H1 (cell line): ENCODE measurements at regions not wholly inside any gene's neighbourhood (a gene's known extent, or its start where the extent isn't known, plus 50 kb on each side); places are given as distances from the start of the nearest gene placed in this dataset.
"Not testable (repeated sequence)": the region's sequence is repeated elsewhere in the genome, so short reads cannot be mapped to it uniquely, and the experiment has no call there.

Experiments
- CTCF ChIA-PET: fragments of 300-600 bp; sonication (Branson Sonifier 250); formaldehyde crosslinking; loops from one replicate; lab custom pipeline; 2021; ENCODE audit not compliant: partially characterized antibody; lab: Charles Lee
- POLR2A ChIA-PET: fragments of 300-600 bp; sonication (Branson Sonifier 250); formaldehyde crosslinking; loops from one replicate; lab custom pipeline; 2021; ENCODE audit warnings: inconsistent platforms; ENCODE audit not compliant: partially characterized antibody; lab: Charles Lee
- DNase-seq, 2 experiments: peaks; one replicate each; pipeline versions ENCODE4 v3.0.0 to v3.0.0-alpha.2; 2010 to 2022; ENCODE audit warnings: low spot score in 2 of 2, low read depth in 1 of 2, mixed read lengths in 1 of 2
- FAIRE-seq: peaks from 2 replicates; lab custom pipeline; 2011; peaks lifted over from hg19 to GRCh38; lab: Jason Lieb, UNC
- H2AFZ ChIP-seq: 2 replicates; pipeline ENCODE4 v1.8.1; 2012; ENCODE audit warnings: low read length, inconsistent platforms
- H2AK5ac ChIP-seq: 2 replicates; pipeline ENCODE4 v1.6.1; 2013; ENCODE audit warnings: low read depth, low read length
- H2BK120ac ChIP-seq: replicated peaks from 2 replicates; pipeline ENCODE3; 2013; ENCODE audit warnings: low read depth, low read length, inconsistent platforms
- H2BK12ac ChIP-seq: 2 replicates; pipeline ENCODE4 v1.6.1; 2013; ENCODE audit warnings: low read depth, low read length
- H2BK15ac ChIP-seq: 2 replicates; pipeline ENCODE4 v1.6.1; 2013; ENCODE audit warnings: low read length
- H2BK20ac ChIP-seq: 2 replicates; pipeline ENCODE4 v1.6.1; 2013; ENCODE audit warnings: low read length
- H2BK5ac ChIP-seq: 2 replicates; pipeline ENCODE4 v1.6.1; 2013; ENCODE audit warnings: low read depth, low read length
- H3K14ac ChIP-seq: 2 replicates; pipeline ENCODE4 v1.6.1; 2013; ENCODE audit warnings: inconsistent platforms; ENCODE audit not compliant: insufficient read length
- H3K18ac ChIP-seq: 2 replicates; pipeline ENCODE4 v1.6.1; 2013; ENCODE audit warnings: low read length; ENCODE audit errors: extremely low read depth
- H3K23ac ChIP-seq: 2 replicates; pipeline ENCODE4 v1.6.1; 2013; ENCODE audit warnings: inconsistent platforms; ENCODE audit not compliant: insufficient read length
- H3K23me2 ChIP-seq: 2 replicates; pipeline ENCODE4 v1.6.1; 2013; ENCODE audit warnings: low read depth, low read length
- H3K27ac ChIP-seq: 2 replicates; pipeline ENCODE4 v1.6.1; 2011; ENCODE audit warnings: low read depth, low read length, inconsistent platforms
- H3K27me3 ChIP-seq, 4 experiments: replicated peaks in 1 of 4; 1 replicate in 1 of 4; 2 replicates in 3 of 4; pipeline versions ENCODE4 v1.6.1 to v1.8.1; 2011 to 2013; ENCODE audit warnings: low read length in 3 of 4, mild to moderate bottlenecking in 3 of 4, inconsistent platforms in 2 of 4, mixed read lengths in 2 of 4, moderate library complexity in 1 of 4; ENCODE audit not compliant: control insufficient read depth in 3 of 4, insufficient read depth in 3 of 4; ENCODE audit errors: extremely low read depth in 1 of 4
- H3K36me3 ChIP-seq, 4 experiments: 2 replicates each; pipeline versions ENCODE4 v1.6.1 to v1.8.1; 2011 to 2013; ENCODE audit warnings: mild to moderate bottlenecking in 4 of 4, low read length in 3 of 4, moderate library complexity in 2 of 4, control low read depth in 1 of 4, inconsistent platforms in 1 of 4; ENCODE audit not compliant: insufficient read depth in 4 of 4, control insufficient read depth in 2 of 4
- H3K4ac ChIP-seq: replicated peaks from 2 replicates; pipeline ENCODE3; 2013; ENCODE audit warnings: low read length, low read depth, mixed read lengths, inconsistent platforms; ENCODE audit not compliant: insufficient read length
- H3K4me1 ChIP-seq, 4 experiments: replicated peaks in 1 of 4; 1 replicate in 1 of 4; 2 replicates in 3 of 4; pipeline versions ENCODE4 v1.6.1 to v1.8.1; 2011 to 2013; ENCODE audit warnings: low read length in 3 of 4, inconsistent platforms in 2 of 4, mixed read lengths in 1 of 4; ENCODE audit not compliant: insufficient read depth in 4 of 4, control insufficient read depth in 3 of 4
- H3K4me2 ChIP-seq, 2 experiments: 2 replicates each; pipeline versions ENCODE4 v1.6.1 to v1.8.1; 2011 to 2013; ENCODE audit warnings: low read depth in 2 of 2, low read length in 2 of 2, control low read depth in 1 of 2, inconsistent platforms in 1 of 2, mild to moderate bottlenecking in 1 of 2; ENCODE audit not compliant: insufficient read depth in 1 of 2
- H3K4me3 ChIP-seq, 4 experiments: fragments of 200-600, 300-600 bp in 1 of 4; sonication (generic), shearing (Covaris generic), sonication (Bioruptor Twin) in 1 of 4; 2 replicates each; pipeline versions ENCODE4 v1.5.1 to v1.8.1; 2011 to 2016; ENCODE audit warnings: low read length in 4 of 4, low read depth in 3 of 4, control low read depth in 2 of 4, inconsistent platforms in 2 of 4, mild to moderate bottlenecking in 2 of 4, mixed read lengths in 1 of 4, moderate library complexity in 1 of 4; ENCODE audit not compliant: insufficient read depth in 2 of 4; ENCODE audit errors: extremely low read depth in 1 of 4
- H3K56ac ChIP-seq: replicated peaks from 2 replicates; pipeline ENCODE3; 2013; ENCODE audit warnings: low read depth, mild to moderate bottlenecking, mixed read lengths, low read length, inconsistent platforms; ENCODE audit not compliant: insufficient read length
- H3K79me1 ChIP-seq: 2 replicates; pipeline ENCODE4 v1.6.1; 2013; ENCODE audit warnings: low read depth, low read length, control low read depth
- H3K79me2 ChIP-seq, 2 experiments: 2 replicates each; pipeline versions ENCODE4 v1.6.1 to v1.8.1; 2012 to 2013; ENCODE audit warnings: low read length in 2 of 2, mild to moderate bottlenecking in 2 of 2, inconsistent platforms in 1 of 2; ENCODE audit not compliant: insufficient read depth in 2 of 2, control insufficient read depth in 1 of 2
- H3K9ac ChIP-seq, 4 experiments: replicated peaks in 1 of 4; 1 replicate in 1 of 4; 2 replicates in 3 of 4; pipeline versions ENCODE4 v1.6.1 to v1.8.1; 2011 to 2013; ENCODE audit warnings: low read depth in 3 of 4, low read length in 3 of 4, control low read depth in 2 of 4, mild to moderate bottlenecking in 2 of 4, moderate library complexity in 2 of 4, inconsistent platforms in 1 of 4; ENCODE audit errors: extremely low read depth in 1 of 4
- H3K9me3 ChIP-seq, 2 experiments: 2 replicates each; pipeline versions ENCODE4 v1.6.1 to v1.8.1; 2012 to 2013; ENCODE audit warnings: mild to moderate bottlenecking in 2 of 2, moderate library complexity in 2 of 2, control low read depth in 1 of 2, inconsistent platforms in 1 of 2, low read depth in 1 of 2, low read length in 1 of 2, mixed read lengths in 1 of 2; ENCODE audit not compliant: insufficient read depth in 2 of 2
- H4K20me1 ChIP-seq, 2 experiments: replicated peaks in 1 of 2; 2 replicates each; pipeline versions ENCODE3 to v1.8.1; 2011 to 2013; ENCODE audit warnings: inconsistent platforms in 2 of 2, low read length in 2 of 2, mild to moderate bottlenecking in 1 of 2; ENCODE audit not compliant: insufficient read depth in 2 of 2, control insufficient read depth in 1 of 2
- H4K5ac ChIP-seq: 2 replicates; pipeline ENCODE4 v1.6.1; 2013; ENCODE audit warnings: low read length, low read depth, mixed read lengths, inconsistent platforms; ENCODE audit not compliant: insufficient read length
- H4K8ac ChIP-seq: 2 replicates; pipeline ENCODE4 v1.8.0; 2013; ENCODE audit warnings: mild to moderate bottlenecking, moderate library complexity, low read length, inconsistent platforms; ENCODE audit not compliant: insufficient read depth; ENCODE audit errors: extremely low read depth
- H4K91ac ChIP-seq: replicated peaks from 2 replicates; pipeline ENCODE3; 2013; ENCODE audit warnings: low read length, mixed read lengths, inconsistent platforms; ENCODE audit not compliant: insufficient read length
- BRCA1 ChIP-seq: IDR thresholded peaks from 2 replicates; pipeline ENCODE4 v1.6.1; 2012; ENCODE audit warnings: low read depth, low read length, improper control_type of control experiment
- RNF2 ChIP-seq: fragments of 200-900, 300-1000 bp; sonication (generic); IDR thresholded peaks from 2 replicates; pipeline ENCODE4 v1.7.1; 2016; ENCODE audit warnings: borderline replicate concordance, low read depth, mild to moderate bottlenecking, antibody characterized with exemption, low read length; ENCODE audit not compliant: poor library complexity, severe bottlenecking; ENCODE audit errors: missing control alignments
- WGBS, 2 experiments: shearing (Covaris generic) in 1 of 2; methylation state at CpG; one replicate each; pipeline versions ENCODE4 v1.1.6 to v1.1.7; 2013 to 2015; ENCODE audit warnings: low lambda C conversion rate in 2 of 2, mixed read lengths in 2 of 2, inconsistent platforms in 1 of 2, low coverage in 1 of 2, missing lambda C conversion rate in 1 of 2; ENCODE audit not compliant: insufficient replicate concordance in 2 of 2, insufficient coverage in 1 of 2, insufficient read length in 1 of 2; ENCODE audit errors: extremely low coverage in 1 of 2, missing lambda C conversion rate in 1 of 2; 5-methylcytosine and 5-hydroxymethylcytosine counted together

- TF ChIP-seq RNF2: no peak
- TF ChIP-seq BRCA1: no peak
Measured at GRCh38 chr20:53652090-53652858, 58.6 kb upstream of the ZNF217 start (continued).

GRCh38 chr20:53649493-53649892 is 55.9 kb upstream of the ZNF217 start:
- H2AFZ ChIP-seq, H2AK5ac ChIP-seq, H3K79me2 ChIP-seq, H3K4ac ChIP-seq, H2BK15ac ChIP-seq, H3K27me3 ChIP-seq, H4K20me1 ChIP-seq, H3K56ac ChIP-seq, H3K4me1 ChIP-seq, H3K36me3 ChIP-seq, H4K91ac ChIP-seq, FAIRE-seq, DNase-seq, H3K9me3 ChIP-seq, H3K79me1 ChIP-seq, H2BK12ac ChIP-seq, H3K23ac ChIP-seq, H3K14ac ChIP-seq, H3K27ac ChIP-seq, H3K23me2 ChIP-seq, H2BK5ac ChIP-seq, H3K18ac ChIP-seq, H4K5ac ChIP-seq, CTCF ChIA-PET, POLR2A ChIA-PET, H3K9ac ChIP-seq, H3K4me3 ChIP-seq, H2BK20ac ChIP-seq, H3K4me2 ChIP-seq, H2BK120ac ChIP-seq, H4K8ac ChIP-seq: not testable (repeated sequence)
- WGBS, 2 experiments: 96% methylated on average over 10 of the region's 10 CpGs; no CpG with 5 or more reads in 1 of the 2 experiments
